ENCODE measurements at regions not wholly inside any gene's neighbourhood (a gene's known extent, or its start where the extent isn't known, plus 50 kb on each side); places are given as distances from the start of the nearest gene placed in this dataset.

- no peak for TF ChIP-seq POLR2A (IDR thresholded peaks at IDR 0.05)
- no peak for TF ChIP-seq CTCF (IDR thresholded peaks at IDR 0.05)
Observed at GRCh38 chr3:170714562-170715535, 129.0 kb upstream of the SLC7A14 start.
